GM18505 (cell line): ENCODE measurements at regions not wholly inside any gene's neighbourhood (a gene's known extent, or its start where the extent isn't known, plus 50 kb on each side); places are given as distances from the start of the nearest gene placed in this dataset.
"Not testable (repeated sequence)": the region's sequence is repeated elsewhere in the genome, so short reads cannot be mapped to it uniquely, and the experiment has no call there.

Source experiments
- ATAC-seq: cut with Tn5 transposase; IDR thresholded peaks from one replicate; pipeline ENCODE4 v1.9.1; 2021; ENCODE audit not compliant: unreplicated experiment
- POLR2A ChIP-seq: IDR thresholded peaks from 4 replicates; pipeline ENCODE4 v1.6.1; 2011; ENCODE audit warnings: borderline replicate concordance; ENCODE audit not compliant: insufficient read depth, insufficient read length; ENCODE audit errors: extremely low read depth

GRCh38 chr13:76331943-76332712 is 554.1 kb downstream of the KCTD12 start:
- no peak for ATAC-seq
- TF ChIP-seq POLR2A: no peak

GRCh38 chr13:76330761-76331160 is 555.4 kb downstream of the KCTD12 start:
- no peak for ATAC-seq
- TF ChIP-seq POLR2A: no peak

DNA sequence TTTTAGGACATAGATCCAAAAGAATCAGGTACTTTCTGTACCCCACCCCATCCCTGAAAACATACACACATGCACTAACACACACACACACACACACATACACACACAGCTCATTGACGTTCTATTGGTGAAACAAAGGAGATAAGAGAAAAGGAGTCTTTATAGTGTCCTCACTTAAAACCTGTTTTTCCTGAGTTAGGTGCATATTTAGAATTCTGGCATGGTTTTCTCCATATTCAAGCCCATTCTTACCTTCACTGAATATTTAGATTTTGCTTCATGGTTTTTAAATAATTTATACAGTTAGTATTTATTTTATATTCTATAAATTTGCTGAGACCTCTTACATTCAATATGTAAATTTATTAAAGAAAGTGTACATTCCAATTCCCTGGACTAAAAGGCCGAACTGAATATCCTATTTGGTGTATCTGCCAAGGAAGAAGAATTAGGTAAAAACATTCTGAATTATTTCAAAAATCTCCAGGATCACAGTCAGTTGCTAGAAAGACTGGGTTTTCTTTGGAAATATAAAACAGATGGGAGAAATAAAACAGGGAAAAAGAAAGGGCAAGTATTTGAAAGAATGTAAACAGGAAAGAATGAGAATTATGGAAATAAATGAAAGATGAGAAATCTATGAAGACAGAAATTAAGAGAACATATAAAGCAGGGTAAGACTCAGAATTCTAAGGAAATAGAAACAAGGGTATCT is 556.2 kb downstream of the KCTD12 start:
- TF ChIP-seq POLR2A: no peak
- no peak for ATAC-seq

DNA sequence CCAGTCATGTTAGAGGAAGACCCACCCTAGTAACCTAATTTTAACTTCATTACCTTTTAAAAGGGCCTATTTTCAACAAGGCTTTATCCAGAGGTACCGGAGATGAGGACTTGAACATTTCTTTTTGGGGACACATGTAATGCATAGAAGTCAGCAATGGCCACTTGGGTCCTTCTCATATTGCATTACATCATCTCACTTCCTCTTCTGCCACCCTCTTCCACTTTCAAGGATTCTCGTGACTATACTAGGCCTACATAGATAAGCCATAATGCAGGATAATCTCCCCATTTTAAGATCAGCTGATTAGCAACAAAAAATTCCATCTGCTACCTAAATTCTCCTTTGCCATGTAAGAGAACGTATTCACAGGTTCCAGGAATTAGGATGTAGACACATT is 557.2 kb downstream of the KCTD12 start:
- no peak for ATAC-seq
- TF ChIP-seq POLR2A: no peak

DNA sequence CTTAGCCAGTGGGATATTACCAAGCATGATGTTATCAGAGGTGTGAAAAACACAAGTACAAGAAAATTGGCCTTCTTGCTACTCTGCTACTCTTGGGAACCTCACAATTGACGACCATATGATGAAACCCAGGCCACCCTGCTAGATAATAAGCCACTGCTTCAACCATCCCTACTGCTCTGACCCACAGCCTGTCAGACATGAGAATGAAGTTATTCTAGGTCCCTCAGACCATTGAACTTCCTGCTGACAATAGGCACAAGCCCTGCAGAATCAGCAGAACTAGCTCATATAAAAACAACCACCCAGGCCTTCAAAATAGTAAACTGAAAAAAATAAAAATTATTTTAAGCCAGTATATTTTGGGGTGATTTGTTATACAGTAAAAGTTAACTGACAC is 559.9 kb downstream of the KCTD12 start:
- no peak for TF ChIP-seq POLR2A
- ATAC-seq: no peak

DNA sequence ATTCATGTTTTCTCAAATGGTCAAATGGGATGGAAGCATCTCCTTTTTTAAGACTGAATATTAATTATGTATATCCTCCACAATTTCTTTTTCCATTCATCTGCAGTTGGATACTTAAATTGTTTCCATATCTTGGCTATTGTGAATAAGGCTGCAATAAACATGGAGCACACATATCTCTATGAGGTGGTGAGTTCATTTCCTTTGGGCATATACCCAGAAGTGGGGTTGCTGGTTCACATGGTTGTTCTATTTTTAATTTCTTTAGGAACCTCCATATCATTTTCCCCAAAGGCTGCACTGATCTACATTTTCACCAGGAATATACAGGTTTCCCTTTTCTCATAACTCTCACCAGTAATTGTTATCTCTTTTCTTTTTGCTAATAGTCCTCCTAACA is 566.3 kb downstream of the KCTD12 start:
- ATAC-seq: no peak
- no peak for TF ChIP-seq POLR2A

DNA sequence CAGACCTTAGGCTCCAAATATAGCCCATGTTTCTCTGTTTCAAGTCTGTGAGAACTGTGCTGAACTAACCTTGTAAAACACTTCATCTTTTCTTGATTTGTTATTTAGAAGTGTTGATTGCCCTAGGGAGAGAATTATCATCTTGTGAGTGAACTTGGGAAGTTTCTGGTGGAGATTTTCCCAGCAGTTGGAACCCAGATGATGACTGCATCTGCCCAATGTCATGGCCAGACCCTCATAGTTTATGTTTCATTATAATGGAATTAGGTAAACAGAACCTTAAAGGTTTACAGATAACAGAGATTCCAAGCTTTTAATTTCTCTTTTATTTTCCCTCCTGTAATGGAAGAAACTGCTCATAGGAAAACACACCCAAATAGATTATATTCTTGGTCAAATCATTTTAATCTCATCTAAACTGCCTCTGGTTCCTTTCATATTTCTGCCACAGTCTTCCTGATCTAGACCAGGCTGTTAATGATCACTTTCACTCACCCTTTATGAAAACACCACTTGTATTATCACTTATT is 569.1 kb downstream of the KCTD12 start:
- ATAC-seq: no peak
- no peak for TF ChIP-seq POLR2A

- no peak for TF ChIP-seq POLR2A
- ATAC-seq: no peak
Observed at GRCh38 chr13:76314495-76314894, 571.7 kb downstream of the KCTD12 start.

- no peak for TF ChIP-seq POLR2A
- no peak for ATAC-seq
Observed at GRCh38 chr13:76307142-76307541, 579.1 kb downstream of the KCTD12 start.

DNA sequence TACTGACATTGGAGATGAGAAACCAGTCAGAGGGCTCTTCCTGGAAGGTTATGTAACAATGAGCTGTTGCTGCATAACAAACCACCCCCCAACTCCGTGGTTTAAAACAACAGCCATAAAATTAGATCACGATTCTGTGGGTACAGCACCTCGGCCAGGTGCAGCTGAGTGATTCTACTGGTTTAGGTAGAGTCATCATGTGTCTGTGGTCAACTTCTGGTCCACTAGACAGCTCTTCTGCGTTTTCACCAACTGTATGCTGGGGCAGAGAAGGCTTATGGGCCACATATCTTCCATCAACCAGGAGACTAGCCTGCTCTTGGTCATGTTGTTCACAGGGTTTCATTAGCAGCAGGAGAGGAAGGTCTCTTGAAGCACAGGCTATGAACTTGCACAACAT is 585.5 kb downstream of the KCTD12 start:
- no peak for TF ChIP-seq POLR2A
- ATAC-seq: no peak

GRCh38 chr13:76297331-76297730 is 588.9 kb downstream of the KCTD12 start:
- no peak for TF ChIP-seq POLR2A
- ATAC-seq: no peak

- TF ChIP-seq POLR2A: no peak
- ATAC-seq: no peak
Observed at GRCh38 chr13:76296751-76297150, 589.5 kb downstream of the KCTD12 start.

DNA sequence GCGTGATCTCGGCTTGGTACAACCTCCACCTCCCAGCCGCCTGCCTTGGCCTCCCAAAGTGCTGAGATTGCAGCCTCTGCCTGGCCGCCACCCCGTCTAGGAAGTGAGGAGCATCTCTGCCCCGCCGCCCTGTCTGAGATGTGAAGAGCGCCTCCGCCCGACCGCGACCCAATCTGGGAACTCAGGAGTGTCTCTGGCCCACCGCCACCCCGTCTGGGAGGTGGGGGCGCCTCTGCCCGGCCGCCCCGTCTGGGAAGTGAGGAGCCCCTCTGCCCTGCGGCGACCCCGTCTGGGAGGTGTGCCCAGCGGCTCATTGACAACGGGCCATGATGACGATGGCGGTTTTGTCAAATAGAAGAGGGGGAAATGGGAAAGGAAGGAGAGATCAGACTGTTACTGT is 591.2 kb downstream of the KCTD12 start:
- not testable (repeated sequence) for ATAC-seq

GRCh38 chr13:76293751-76294150 is 592.5 kb downstream of the KCTD12 start:
- ATAC-seq: no peak
- TF ChIP-seq POLR2A: no peak
